Activated T-cell treated with anti-CD3 and anti-CD28 coated beads for 48 hours (primary cell): ENCODE measurements at regions not wholly inside any gene's neighbourhood (a gene's known extent, or its start where the extent isn't known, plus 50 kb on each side); places are given as distances from the start of the nearest gene placed in this dataset.

Experiments
- DNase-seq: peaks from one replicate; pipeline ENCODE4 v3.0.0-alpha.2; 2020; ENCODE audit warnings: low read depth

GRCh38 chr15:25504307-25504706 lies 65.5 kb upstream of the UBE3A start:
- no peak for DNase-seq

- no peak for DNase-seq
These were observed 63.1 kb upstream of the UBE3A start for GRCh38 chr15:25501828-25502446.

GRCh38 chr15:25498835-25499234 lies 60.0 kb upstream of the UBE3A start:
- no peak for DNase-seq

GRCh38 chr15:25497934-25498333 lies 59.1 kb upstream of the UBE3A start:
- no peak for DNase-seq

- no peak for DNase-seq
These were observed 55.2 kb upstream of the UBE3A start for GRCh38 chr15:25493823-25494526.

GRCh38 chr15:25492315-25492714 lies 53.5 kb upstream of the UBE3A start:
- no peak for DNase-seq
